CD4-positive, alpha-beta memory T cell (primary cell): ENCODE measurements at regions not wholly inside any gene's neighbourhood (a gene's known extent, or its start where the extent isn't known, plus 50 kb on each side); places are given as distances from the start of the nearest gene placed in this dataset.

Source experiments
- CTCF ChIA-PET: fragments of 350-600 bp; sonication (Branson Sonifier 250); formaldehyde crosslinking; loops from one replicate; lab custom pipeline; 2021; ENCODE audit warnings: inconsistent platforms; ENCODE audit not compliant: partially characterized antibody; lab: Charles Lee
- POLR2A ChIA-PET: fragments of 350-600 bp; sonication (Branson Sonifier 250); formaldehyde crosslinking; loops from one replicate; lab custom pipeline; 2021; ENCODE audit not compliant: partially characterized antibody; lab: Charles Lee
- DNase-seq, 5 donors: peaks; one replicate each; pipeline versions ENCODE4 v3.0.0 to v3.0.0-alpha.2; 2020 to 2022; ENCODE audit warnings: mixed read lengths in 1 of 5
- H3K27ac ChIP-seq: one replicate; pipeline ENCODE4 v1.7.0; 2013; ENCODE audit warnings: low read depth, low read length
- H3K27me3 ChIP-seq: 2 replicates; pipeline ENCODE4 v1.7.0; 2013; ENCODE audit warnings: mild to moderate bottlenecking, low read length, moderate library complexity; ENCODE audit not compliant: insufficient read depth
- H3K36me3 ChIP-seq: 2 replicates; pipeline ENCODE4 v1.7.0; 2013; ENCODE audit warnings: mild to moderate bottlenecking, low read length, moderate library complexity; ENCODE audit not compliant: insufficient read depth
- H3K4me1 ChIP-seq: 2 replicates; pipeline ENCODE4 v1.7.0; 2013; ENCODE audit warnings: mild to moderate bottlenecking, low read length, moderate library complexity; ENCODE audit not compliant: insufficient read depth
- H3K4me3 ChIP-seq, 2 donors: one replicate each; pipeline ENCODE4 v1.7.0; 2013; ENCODE audit warnings: low read length in 2 of 2, mild to moderate bottlenecking in 1 of 2
- H3K9me3 ChIP-seq, 2 donors: one replicate each; pipeline ENCODE4 v1.7.0; 2013; ENCODE audit warnings: low read length in 2 of 2, control low read depth in 1 of 2; ENCODE audit not compliant: control insufficient read depth in 1 of 2
- H3K27ac Mint-ChIP-seq, 7 donors: one replicate each; pipeline ENCODE4 v1.8.0; 2020 to 2021; ENCODE audit warnings: mixed read lengths in 7 of 7, mild to moderate bottlenecking in 6 of 7, inconsistent platforms in 3 of 7, moderate library complexity in 3 of 7
- H3K27me3 Mint-ChIP-seq, 2 donors: one replicate each; pipeline ENCODE4 v1.8.0; 2020 to 2021; ENCODE audit warnings: mixed read lengths in 2 of 2
- H3K36me3 Mint-ChIP-seq, 2 donors: one replicate each; pipeline ENCODE4 v1.8.0; 2020 to 2021; ENCODE audit warnings: mixed read lengths in 2 of 2, inconsistent platforms in 1 of 2, mild to moderate bottlenecking in 1 of 2
- H3K4me1 Mint-ChIP-seq, 4 donors: one replicate each; pipeline ENCODE4 v1.8.0; 2020 to 2021; ENCODE audit warnings: mixed read lengths in 4 of 4, mild to moderate bottlenecking in 1 of 4
- H3K4me3 Mint-ChIP-seq, 8 donors: one replicate each; pipeline ENCODE4 v1.8.0; 2020 to 2021; ENCODE audit warnings: mixed read lengths in 8 of 8, mild to moderate bottlenecking in 7 of 8, moderate library complexity in 6 of 8, inconsistent platforms in 3 of 8
- H3K9me3 Mint-ChIP-seq, 8 donors: one replicate each; pipeline ENCODE4 v1.8.0; 2020 to 2021; ENCODE audit warnings: mixed read lengths in 8 of 8, mild to moderate bottlenecking in 5 of 8, inconsistent platforms in 3 of 8, moderate library complexity in 1 of 8
- intact Hi-C: fragments of 100-400 bp; cut with micrococcal nuclease; formaldehyde crosslinking; loops from one replicate; pipeline ENCODE4 v1.15.1; 2023

DNA sequence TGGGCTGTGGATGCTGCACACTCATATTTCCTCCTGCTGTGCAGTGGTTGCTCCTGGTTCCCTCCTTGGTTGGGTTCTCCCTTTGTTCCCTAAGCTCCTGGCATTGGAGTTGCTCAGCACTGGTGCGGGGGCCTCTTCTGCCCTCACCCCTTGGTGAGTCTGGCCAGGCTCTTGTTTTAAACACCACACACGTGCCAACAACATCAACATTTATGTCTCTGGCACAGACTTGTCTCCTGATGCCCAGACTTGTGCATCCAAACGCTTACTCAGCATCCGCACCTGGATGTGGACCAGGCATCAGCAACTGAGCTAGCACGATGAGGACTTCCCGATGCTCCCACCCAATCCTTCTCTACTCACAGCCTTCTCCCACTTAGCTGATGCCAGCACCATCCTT, 627.6 kb downstream of the NPHP4 start:
- POLR2A ChIA-PET = no interaction called here
- Mint-ChIP-seq H3K36me3 (peaks cover 0 to 4% of the 10 kb centered on the region in 2 donors), H3K9me3 (peaks cover 0 to 10% (median under 1%) of the 10 kb centered on the region in 8 donors), H3K27me3 (no peaks in the 10 kb centered on the region), H3K4me3 (peak overlapping the region in 1 of 8 donors; percentile 23), H3K27ac (no peak overlapping the region), H3K4me1 (peaks cover 0 to 9% (median 7%) of the 10 kb centered on the region in 4 donors)
- DNase-seq = no peak
- Histone ChIP-seq H3K27ac (no peak overlapping the region), H3K27me3 (no peaks in the 10 kb centered on the region), H3K4me1 (peaks cover 5% of the 10 kb centered on the region), H3K9me3 (no peaks in the 10 kb centered on the region), H3K36me3 (no peaks in the 10 kb centered on the region), H3K4me3 (no peak overlapping the region)
- intact Hi-C loops = no loop called here
- CTCF ChIA-PET = no interaction called here

DNA sequence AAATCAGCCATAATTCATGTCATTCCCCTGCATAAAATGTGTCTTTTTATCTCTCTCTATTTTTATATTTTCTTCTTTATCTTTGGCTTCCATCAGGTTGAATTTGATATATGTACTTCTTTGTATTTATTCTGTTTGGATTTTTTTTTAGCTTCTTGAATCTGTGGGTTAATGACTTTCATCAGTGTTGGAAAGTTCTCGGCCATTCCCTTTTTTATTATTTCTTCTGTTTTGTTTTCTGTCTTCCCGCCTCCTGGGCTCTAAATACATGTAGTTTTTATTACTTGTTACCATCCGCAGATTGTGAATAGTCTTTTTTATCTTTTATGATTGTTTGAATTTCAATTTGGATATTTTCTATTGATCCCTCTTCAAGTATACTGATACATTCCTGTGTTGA, 637.5 kb downstream of the NPHP4 start:
- intact Hi-C loops = no loop called here
- no peaks in the 10 kb centered on the region for H3K36me3 ChIP-seq
- peaks cover 4 to 46% (median 24%) of the 10 kb centered on the region in 8 donors for H3K9me3 Mint-ChIP-seq
- peaks cover 1% of the 10 kb centered on the region for H3K4me1 ChIP-seq
- H3K4me3 Mint-ChIP-seq = no peak overlapping the region
- H3K4me3 ChIP-seq = no peak overlapping the region
- no peak overlapping the region for H3K27ac Mint-ChIP-seq
- H3K36me3 Mint-ChIP-seq = peaks cover 1 to 9% of the 10 kb centered on the region in 2 donors
- ChIA-PET POLR2A (no interaction called here), CTCF (no interaction called here)
- H3K27ac ChIP-seq = no peak overlapping the region
- no peak for DNase-seq
- H3K27me3 Mint-ChIP-seq = peaks cover 1 to 3% of the 10 kb centered on the region in 2 donors
- H3K9me3 ChIP-seq = no peaks in the 10 kb centered on the region
- H3K27me3 ChIP-seq = no peaks in the 10 kb centered on the region
- peaks cover under 1 to 5% (median 4%) of the 10 kb centered on the region in 4 donors for H3K4me1 Mint-ChIP-seq

DNA sequence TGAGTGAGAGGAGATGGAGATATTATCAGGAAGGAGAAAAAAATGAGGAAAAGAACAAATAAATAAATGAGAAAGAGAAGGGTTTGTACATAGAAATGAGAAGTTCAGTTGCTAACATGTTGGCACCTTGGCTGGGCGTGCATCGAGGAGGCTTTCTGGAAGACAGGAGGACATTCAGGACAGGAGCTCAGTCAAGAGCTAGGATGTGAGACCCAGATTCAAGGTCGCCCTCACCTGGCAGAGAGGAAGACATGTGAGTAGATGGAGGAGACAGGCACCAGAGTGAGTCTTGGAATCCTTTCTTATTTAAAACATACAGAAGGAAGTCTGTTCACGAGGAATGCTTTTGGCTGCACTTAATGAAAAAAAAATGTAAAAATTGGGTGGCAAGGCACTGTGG, 640.9 kb downstream of the NPHP4 start:
- CTCF ChIA-PET = interaction anchor here (1.0 to 1.6 kb wide), 3 partner anchors 9 to 65 kb away, joined by 3 to 11 read pairs (median 3); no protein-coding TSS in a partner anchor
- H3K4me1 Mint-ChIP-seq = peaks cover 7 to 21% (median 14%) of the 10 kb centered on the region in 4 donors

DNA sequence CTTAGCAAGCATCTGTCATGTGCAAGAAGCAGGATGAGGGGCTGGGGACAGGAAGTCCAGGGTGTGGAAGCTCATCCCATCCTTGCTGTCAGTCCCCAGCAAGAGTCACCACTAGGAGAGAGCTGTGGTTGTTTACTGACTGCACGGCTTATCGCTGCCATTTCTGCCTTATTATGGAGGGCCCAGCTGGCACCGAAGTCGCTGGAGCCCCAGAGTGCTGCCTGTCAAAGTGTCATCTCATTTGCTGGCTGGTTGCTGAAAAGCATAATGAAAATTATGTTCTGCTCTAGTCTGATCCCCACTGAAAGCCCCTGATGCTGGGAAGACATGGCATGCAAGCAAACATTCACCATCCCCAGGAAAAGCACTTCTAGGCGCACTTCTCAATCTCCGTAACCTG, 642.7 kb downstream of the NPHP4 start:
- no peaks in the 10 kb centered on the region for H3K36me3 Mint-ChIP-seq

More for the DNA sequence above, 640.9 kb downstream of the NPHP4 start:
- peaks cover 12% of the 10 kb centered on the region for H3K4me1 ChIP-seq
- Mint-ChIP-seq H3K36me3 (peaks cover 0 to 1% of the 10 kb centered on the region in 2 donors), H3K4me3 (no peak overlapping the region), H3K27me3 (peaks cover 1 to 3% of the 10 kb centered on the region in 2 donors), H3K27ac (no peak overlapping the region), H3K9me3 (peaks cover 0 to 16% (median 10%) of the 10 kb centered on the region in 8 donors)
- H3K27me3 ChIP-seq = no peaks in the 10 kb centered on the region
- POLR2A ChIA-PET = interaction anchor here (0.8 to 1.0 kb wide), 2 partner anchors 38 to 65 kb away, joined by 3 to 4 read pairs; no protein-coding TSS in a partner anchor
- no peaks in the 10 kb centered on the region for H3K36me3 ChIP-seq
- no peak for DNase-seq
- no peak overlapping the region for H3K27ac ChIP-seq
- intact Hi-C loops = loop anchor here (2.0 kb wide), 1 partner anchor 65 kb away; no protein-coding TSS in a partner anchor
- no peaks in the 10 kb centered on the region for H3K9me3 ChIP-seq
- H3K4me3 ChIP-seq = no peak overlapping the region

DNA sequence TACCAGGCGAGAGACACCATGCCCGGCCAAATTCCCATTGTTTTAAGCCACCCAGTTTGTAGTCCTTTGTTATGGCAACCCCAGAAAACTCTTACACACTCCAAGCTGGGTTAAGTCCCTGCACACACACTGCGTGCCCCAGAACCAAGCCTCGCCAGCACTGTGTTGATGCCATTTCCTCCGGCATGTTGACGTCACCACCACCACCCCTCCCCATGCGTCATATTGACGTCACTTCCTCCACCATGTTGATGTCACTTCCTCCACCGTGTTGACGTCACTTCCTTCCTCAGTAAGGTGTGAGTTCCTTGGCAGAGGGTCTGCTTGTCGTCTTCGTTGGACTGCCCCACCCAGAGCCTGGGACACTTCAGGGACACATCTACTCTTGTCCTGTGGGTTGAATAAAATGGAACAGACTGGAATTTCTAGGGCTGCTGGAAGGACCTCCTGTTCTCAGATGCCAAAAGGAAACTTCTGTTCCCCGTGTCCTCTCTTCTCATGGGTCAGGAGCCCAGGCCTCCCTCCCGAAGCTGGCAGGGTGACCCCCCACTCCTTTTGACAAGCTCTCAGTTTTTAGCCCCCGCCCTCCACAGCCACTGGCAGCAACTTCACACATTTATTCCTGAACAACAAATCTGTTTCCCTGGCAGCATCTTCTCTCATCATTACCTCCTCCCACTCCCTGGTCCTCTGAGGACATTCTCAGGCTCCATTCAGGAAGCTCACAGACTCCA, 643.3 kb downstream of the NPHP4 start:
- H3K4me1 ChIP-seq = peaks cover 12% of the 10 kb centered on the region
- no peak overlapping the region for H3K4me3 ChIP-seq
- CTCF ChIA-PET = interaction anchor here (1.5 kb wide), 1 partner anchor 22 kb away, joined by 4 read pairs; no protein-coding TSS in a partner anchor
- H3K36me3 ChIP-seq = no peaks in the 10 kb centered on the region
- Mint-ChIP-seq H3K27ac (peak overlapping the region in 5 of 7 donors; percentile 5 to 86 (median 58)), H3K9me3 (peaks cover 0 to 7% (median 0%) of the 10 kb centered on the region in 8 donors), H3K4me3 (peak overlapping the region in 1 of 8 donors; percentile 20), H3K4me1 (peaks cover 7 to 21% (median 18%) of the 10 kb centered on the region in 4 donors), H3K36me3 (no peaks in the 10 kb centered on the region), H3K27me3 (peaks cover 0 to 3% of the 10 kb centered on the region in 2 donors)
- DNase-seq = peak; percentile 14 to 55 (median 24)
- POLR2A ChIA-PET = no interaction called here
- intact Hi-C loops = no loop called here
- no peak overlapping the region for H3K27ac ChIP-seq
- no peaks in the 10 kb centered on the region for H3K27me3 ChIP-seq
- no peaks in the 10 kb centered on the region for H3K9me3 ChIP-seq

More for the DNA sequence above, 642.7 kb downstream of the NPHP4 start:
- DNase-seq = no peak
- Mint-ChIP-seq H3K27me3 (peaks cover 0 to 3% of the 10 kb centered on the region in 2 donors), H3K4me3 (no peak overlapping the region), H3K9me3 (peaks cover 0 to 7% (median under 1%) of the 10 kb centered on the region in 8 donors), H3K27ac (peak overlapping the region in 1 of 7 donors; percentile 69), H3K4me1 (peaks cover 7 to 21% (median 16%) of the 10 kb centered on the region in 4 donors)
- no peaks in the 10 kb centered on the region for H3K36me3 ChIP-seq
- H3K4me1 ChIP-seq = peaks cover 12% of the 10 kb centered on the region
- no peaks in the 10 kb centered on the region for H3K27me3 ChIP-seq
- no peaks in the 10 kb centered on the region for H3K9me3 ChIP-seq
- no peak overlapping the region for H3K27ac ChIP-seq
- ChIA-PET POLR2A (no interaction called here), CTCF (interaction anchor here (1.5 kb wide), 1 partner anchor 22 kb away, joined by 4 read pairs; no protein-coding TSS in a partner anchor)
- H3K4me3 ChIP-seq = no peak overlapping the region
- intact Hi-C loops = no loop called here

DNA sequence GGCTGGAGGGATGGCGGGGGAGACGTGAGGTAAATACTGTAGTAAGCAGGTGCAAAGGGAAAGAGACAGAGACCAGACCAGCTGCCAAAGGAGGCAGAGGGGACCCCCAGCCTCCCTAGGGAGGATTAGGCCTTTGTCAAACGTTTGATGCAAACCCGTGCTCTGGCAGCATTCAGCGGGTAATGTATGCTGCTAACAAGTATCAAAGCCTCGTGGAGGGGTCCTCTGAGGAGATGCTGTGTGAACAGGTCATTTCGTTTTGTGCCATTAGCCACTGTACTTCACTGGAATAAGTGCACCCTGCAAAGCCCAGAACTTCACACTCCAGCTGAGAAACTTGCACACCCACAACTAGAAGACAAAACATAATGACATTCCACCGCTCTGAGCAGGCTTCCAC, 644.5 kb downstream of the NPHP4 start:
- no peak for DNase-seq
- Mint-ChIP-seq H3K27ac (no peak overlapping the region), H3K27me3 (peaks cover 0 to 3% of the 10 kb centered on the region in 2 donors), H3K4me1 (peaks cover 7 to 21% (median 18%) of the 10 kb centered on the region in 4 donors), H3K9me3 (peaks cover 0 to 7% (median 0%) of the 10 kb centered on the region in 8 donors), H3K4me3 (no peak overlapping the region), H3K36me3 (no peaks in the 10 kb centered on the region)
- Histone ChIP-seq H3K27me3 (no peaks in the 10 kb centered on the region), H3K9me3 (no peaks in the 10 kb centered on the region), H3K4me1 (peaks cover 12% of the 10 kb centered on the region), H3K27ac (no peak overlapping the region), H3K4me3 (no peak overlapping the region), H3K36me3 (no peaks in the 10 kb centered on the region)
- POLR2A ChIA-PET = no interaction called here
- CTCF ChIA-PET = interaction anchor here (1.0 kb wide), 1 partner anchor 48 kb away, joined by 3 read pairs; no protein-coding TSS in a partner anchor
- intact Hi-C loops = no loop called here

DNA sequence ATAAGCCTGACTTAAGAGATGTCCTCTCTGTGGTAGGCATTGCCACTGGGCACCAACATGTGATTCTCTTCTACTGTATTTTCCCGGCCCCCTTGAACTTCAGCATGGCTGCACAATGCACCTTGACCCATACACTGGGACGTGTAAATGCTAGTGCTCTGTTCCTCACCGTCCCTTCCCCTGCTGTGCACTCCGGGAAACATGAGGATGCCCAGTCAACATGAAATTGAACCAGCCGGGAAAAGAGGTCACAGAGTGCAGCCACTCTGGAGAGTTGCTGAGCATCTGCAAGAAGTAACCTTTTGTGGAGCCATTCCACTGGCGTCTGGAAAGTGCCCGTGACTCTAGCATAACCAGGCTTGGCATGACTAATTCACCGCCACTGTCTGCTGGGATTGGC, 646.7 kb downstream of the NPHP4 start:
- H3K36me3 Mint-ChIP-seq = no peaks in the 10 kb centered on the region
- H3K27me3 Mint-ChIP-seq = peaks cover 0 to 3% of the 10 kb centered on the region in 2 donors
- Histone ChIP-seq H3K4me1 (peaks cover 12% of the 10 kb centered on the region), H3K27me3 (no peaks in the 10 kb centered on the region), H3K9me3 (no peaks in the 10 kb centered on the region), H3K27ac (no peak overlapping the region), H3K4me3 (no peak overlapping the region), H3K36me3 (no peaks in the 10 kb centered on the region)
- peaks cover 0 to 7% (median 0%) of the 10 kb centered on the region in 8 donors for H3K9me3 Mint-ChIP-seq
- DNase-seq = no peak
- ChIA-PET CTCF (no interaction called here), POLR2A (no interaction called here)
- no peak overlapping the region for H3K4me3 Mint-ChIP-seq
- H3K4me1 Mint-ChIP-seq = peaks cover 7 to 33% (median 23%) of the 10 kb centered on the region in 4 donors
- H3K27ac Mint-ChIP-seq = no peak overlapping the region
- intact Hi-C loops = no loop called here
